ENCODE measurements at regions not wholly inside any gene's neighbourhood (a gene's known extent, or its start where the extent isn't known, plus 50 kb on each side); places are given as distances from the start of the nearest gene placed in this dataset.

- H3K36me3 Mint-ChIP-seq, result peaks cover 4% of the 10 kb centered on the region
- ChIA-PET CTCF (interaction anchor here in 1 of 2 donors (0.6 to 0.7 kb wide), 3 partner anchors 24 to 407 kb away, joined by 3 to 4 read pairs (median 3); no protein-coding TSS in a partner anchor), POLR2A (no interaction called here)
- ATAC-seq (replicated peaks in 1 of 4) (no peak), DNase-seq (no peak)
- no peaks in the 10 kb centered on the region for H3K36me3 ChIP-seq (ENCODE audit: control insufficient read depth in 2 of 2, extremely low read depth in 1 of 2, insufficient read depth in 1 of 2, low read length in 1 of 2)
- H3K9me3 ChIP-seq, result no peaks in the 10 kb centered on the region
- no peaks in the 10 kb centered on the region for H3K4me1 ChIP-seq (ENCODE audit: control insufficient read depth in 1 of 2, extremely low read depth in 1 of 2, insufficient read depth in 2 of 2, low read length in 2 of 2)
- no peaks in the 10 kb centered on the region for H3K4me1 Mint-ChIP-seq
- 85% methylated on average over 2 of the region's 3 CpGs for whole genome bisulfite sequencing (ENCODE audit: insufficient coverage)
- H3K4me3 ChIP-seq (ENCODE audit: control insufficient read depth in 1 of 2, extremely low read depth in 1 of 2, low read length in 1 of 2), result no peak overlapping the region
- peaks cover 0 to 4% of the 10 kb centered on the region in 2 experiments for H3K27me3 ChIP-seq (replicated peaks in 1 of 2; ENCODE audit: control insufficient read depth in 2 of 2, extremely low read depth in 1 of 2, insufficient read depth in 2 of 2, low read length in 1 of 2)
- no peak overlapping the region for H3K27ac Mint-ChIP-seq
- H3K27ac ChIP-seq (ENCODE audit: low read length), result no peak overlapping the region
- H3K27me3 Mint-ChIP-seq, result no peaks in the 10 kb centered on the region
- H3K4me3 Mint-ChIP-seq, result no peak overlapping the region
- peaks cover 0 to 6% (median 3%) of the 10 kb centered on the region in 3 donors for H3K9me3 Mint-ChIP-seq
These were observed 81.0 kb downstream of the QPCT start for GRCh38 chr2:37425408-37425807.

GRCh38 chr2:37427241-37427640 is 82.8 kb downstream of the QPCT start:
- DNase-seq (no peak), ATAC-seq (replicated peaks in 1 of 4) (no peak)
- Mint-ChIP-seq H3K4me1 (no peaks in the 10 kb centered on the region), H3K36me3 (peaks cover 4% of the 10 kb centered on the region), H3K4me3 (no peak overlapping the region), H3K9me3 (peaks cover 0 to 6% (median 3%) of the 10 kb centered on the region in 3 donors), H3K27me3 (no peaks in the 10 kb centered on the region), H3K27ac (no peak overlapping the region)
- ChIA-PET CTCF (no interaction called here), POLR2A (no interaction called here)
- H3K9me3 ChIP-seq, result no peaks in the 10 kb centered on the region
- no peaks in the 10 kb centered on the region for H3K4me1 ChIP-seq (ENCODE audit: control insufficient read depth in 1 of 2, extremely low read depth in 1 of 2, insufficient read depth in 2 of 2, low read length in 2 of 2)
- H3K27me3 ChIP-seq (replicated peaks in 1 of 2; ENCODE audit: control insufficient read depth in 2 of 2, extremely low read depth in 1 of 2, insufficient read depth in 2 of 2, low read length in 1 of 2), result peaks cover 0 to 1% of the 10 kb centered on the region in 2 experiments
- H3K36me3 ChIP-seq (ENCODE audit: control insufficient read depth in 2 of 2, extremely low read depth in 1 of 2, insufficient read depth in 1 of 2, low read length in 1 of 2), result no peaks in the 10 kb centered on the region
- H3K27ac ChIP-seq (ENCODE audit: low read length), result no peak overlapping the region
- no peak overlapping the region for H3K4me3 ChIP-seq (ENCODE audit: control insufficient read depth in 1 of 2, extremely low read depth in 1 of 2, low read length in 1 of 2)

- Histone ChIP-seq H3K27me3 (replicated peaks in 1 of 2; ENCODE audit: control insufficient read depth in 2 of 2, extremely low read depth in 1 of 2, insufficient read depth in 2 of 2, low read length in 1 of 2) (peaks cover 0 to under 1% of the 10 kb centered on the region in 2 experiments), H3K4me1 (ENCODE audit: control insufficient read depth in 1 of 2, extremely low read depth in 1 of 2, insufficient read depth in 2 of 2, low read length in 2 of 2) (no peaks in the 10 kb centered on the region), H3K27ac (ENCODE audit: low read length) (no peak overlapping the region), H3K4me3 (ENCODE audit: control insufficient read depth in 1 of 2, extremely low read depth in 1 of 2, low read length in 1 of 2) (no peak overlapping the region), H3K9me3 (no peaks in the 10 kb centered on the region), H3K36me3 (ENCODE audit: control insufficient read depth in 2 of 2, extremely low read depth in 1 of 2, insufficient read depth in 1 of 2, low read length in 1 of 2) (no peaks in the 10 kb centered on the region)
- ATAC-seq (replicated peaks in 1 of 4), result no peak
- Mint-ChIP-seq H3K4me3 (no peak overlapping the region), H3K27me3 (peaks cover 4 to 11% of the 10 kb centered on the region in 2 donors), H3K4me1 (no peaks in the 10 kb centered on the region), H3K27ac (no peak overlapping the region), H3K36me3 (peaks cover 3% of the 10 kb centered on the region), H3K9me3 (peaks cover 0 to 4% (median 0%) of the 10 kb centered on the region in 3 donors)
- CTCF ChIA-PET, result interaction anchor here in 1 of 2 donors (0.6 kb wide), 1 partner anchor 102 kb away, joined by 3 read pairs; no protein-coding TSS in a partner anchor
- WGBS (ENCODE audit: insufficient coverage), result no CpG with 5 or more reads among the region's 2 CpGs
- no peak for DNase-seq
- POLR2A ChIA-PET, result interaction anchor here in 1 of 2 donors (0.6 kb wide), 1 partner anchor 789 kb away, joined by 14 read pairs; no protein-coding TSS in a partner anchor
These were observed 91.9 kb downstream of the QPCT start for GRCh38 chr2:37436323-37436722.

GRCh38 chr2:37439131-37439642 is 94.8 kb downstream of the QPCT start:
- peaks cover 3% of the 10 kb centered on the region for H3K36me3 Mint-ChIP-seq
- H3K27ac ChIP-seq (ENCODE audit: low read length), result no peak overlapping the region
- no peak for DNase-seq
- H3K9me3 ChIP-seq, result no peaks in the 10 kb centered on the region
- H3K4me3 ChIP-seq (ENCODE audit: control insufficient read depth in 1 of 2, extremely low read depth in 1 of 2, low read length in 1 of 2), result no peak overlapping the region
- peaks cover 0 to 5% of the 10 kb centered on the region in 2 experiments for H3K27me3 ChIP-seq (replicated peaks in 1 of 2; ENCODE audit: control insufficient read depth in 2 of 2, extremely low read depth in 1 of 2, insufficient read depth in 2 of 2, low read length in 1 of 2)
- no peaks in the 10 kb centered on the region for H3K36me3 ChIP-seq (ENCODE audit: control insufficient read depth in 2 of 2, extremely low read depth in 1 of 2, insufficient read depth in 1 of 2, low read length in 1 of 2)
- no peaks in the 10 kb centered on the region for H3K4me1 Mint-ChIP-seq
- no peaks in the 10 kb centered on the region for H3K4me1 ChIP-seq (ENCODE audit: control insufficient read depth in 1 of 2, extremely low read depth in 1 of 2, insufficient read depth in 2 of 2, low read length in 2 of 2)
- H3K27me3 Mint-ChIP-seq, result peaks cover 7 to 11% of the 10 kb centered on the region in 2 donors
- H3K4me3 Mint-ChIP-seq, result no peak overlapping the region
- POLR2A ChIA-PET, result no interaction called here
- no peak overlapping the region for H3K27ac Mint-ChIP-seq
- H3K9me3 Mint-ChIP-seq, result peaks cover 2 to 4% (median 4%) of the 10 kb centered on the region in 3 donors
- CTCF ChIA-PET, result interaction anchor here in 1 of 2 donors (0.6 kb wide), 1 partner anchor 86 kb away, joined by 3 read pairs; no protein-coding TSS in a partner anchor
- ATAC-seq (replicated peaks in 1 of 4), result no peak

- no peaks in the 10 kb centered on the region for H3K9me3 ChIP-seq
- peaks cover 5 to 7% of the 10 kb centered on the region in 2 donors for H3K27me3 Mint-ChIP-seq
- no peaks in the 10 kb centered on the region for H3K4me1 Mint-ChIP-seq
- ChIA-PET CTCF (interaction anchor here in 1 of 2 donors (0.7 kb wide), 1 partner anchor 19 kb away, joined by 3 read pairs; no protein-coding TSS in a partner anchor), POLR2A (no interaction called here)
- H3K36me3 Mint-ChIP-seq, result peaks cover 3% of the 10 kb centered on the region
- no CpG with 5 or more reads among the region's 1 CpG for WGBS (ENCODE audit: insufficient coverage)
- no peaks in the 10 kb centered on the region for H3K4me1 ChIP-seq (ENCODE audit: control insufficient read depth in 1 of 2, extremely low read depth in 1 of 2, insufficient read depth in 2 of 2, low read length in 2 of 2)
- no peak overlapping the region for H3K27ac ChIP-seq (ENCODE audit: low read length)
- peaks cover 0 to 5% of the 10 kb centered on the region in 2 experiments for H3K27me3 ChIP-seq (replicated peaks in 1 of 2; ENCODE audit: control insufficient read depth in 2 of 2, extremely low read depth in 1 of 2, insufficient read depth in 2 of 2, low read length in 1 of 2)
- H3K27ac Mint-ChIP-seq, result no peak overlapping the region
- ATAC-seq (replicated peaks in 1 of 4), result no peak
- DNase-seq, result no peak
- H3K4me3 ChIP-seq (ENCODE audit: control insufficient read depth in 1 of 2, extremely low read depth in 1 of 2, low read length in 1 of 2), result no peak overlapping the region
- no peak overlapping the region for H3K4me3 Mint-ChIP-seq
- no peaks in the 10 kb centered on the region for H3K36me3 ChIP-seq (ENCODE audit: control insufficient read depth in 2 of 2, extremely low read depth in 1 of 2, insufficient read depth in 1 of 2, low read length in 1 of 2)
- peaks cover 2 to 4% (median 4%) of the 10 kb centered on the region in 3 donors for H3K9me3 Mint-ChIP-seq
These were observed 96.6 kb downstream of the QPCT start for GRCh38 chr2:37441055-37441454.

GRCh38 chr2:37443082-37443481 is 98.7 kb downstream of the QPCT start:
- no peak for DNase-seq

More at GRCh38 chr2:37443082-37443481, 98.7 kb downstream of the QPCT start:
- no peaks in the 10 kb centered on the region for H3K4me1 Mint-ChIP-seq
- POLR2A ChIA-PET, result no interaction called here
- H3K36me3 ChIP-seq (ENCODE audit: control insufficient read depth in 2 of 2, extremely low read depth in 1 of 2, insufficient read depth in 1 of 2, low read length in 1 of 2), result no peaks in the 10 kb centered on the region
- H3K4me3 ChIP-seq (ENCODE audit: control insufficient read depth in 1 of 2, extremely low read depth in 1 of 2, low read length in 1 of 2), result no peak overlapping the region
- peaks cover 2 to 4% (median 4%) of the 10 kb centered on the region in 3 donors for H3K9me3 Mint-ChIP-seq
- no peak overlapping the region for H3K27ac Mint-ChIP-seq
- WGBS (ENCODE audit: insufficient coverage), result no CpG with 5 or more reads among the region's 3 CpGs
- peaks cover 0 to 3% of the 10 kb centered on the region in 2 donors for H3K27me3 Mint-ChIP-seq
- H3K4me3 Mint-ChIP-seq, result no peak overlapping the region
- ATAC-seq (replicated peaks in 1 of 4), result no peak
- H3K27ac ChIP-seq (ENCODE audit: low read length), result no peak overlapping the region
- no peaks in the 10 kb centered on the region for H3K9me3 ChIP-seq
- CTCF ChIA-PET, result no interaction called here
- H3K27me3 ChIP-seq (replicated peaks in 1 of 2; ENCODE audit: control insufficient read depth in 2 of 2, extremely low read depth in 1 of 2, insufficient read depth in 2 of 2, low read length in 1 of 2), result peaks cover 0 to 9% of the 10 kb centered on the region in 2 experiments
- H3K4me1 ChIP-seq (ENCODE audit: control insufficient read depth in 1 of 2, extremely low read depth in 1 of 2, insufficient read depth in 2 of 2, low read length in 2 of 2), result no peaks in the 10 kb centered on the region
- no peaks in the 10 kb centered on the region for H3K36me3 Mint-ChIP-seq
